Activated T-cell treated with anti-CD3 and anti-CD28 coated beads for 4 hours (primary cell): ENCODE measurements at regions not wholly inside any gene's neighbourhood (a gene's known extent, or its start where the extent isn't known, plus 50 kb on each side); places are given as distances from the start of the nearest gene placed in this dataset.
"Not testable (repeated sequence)": the region's sequence is repeated elsewhere in the genome, so short reads cannot be mapped to it uniquely, and the experiment has no call there.

Experiments used
- DNase-seq: peaks from one replicate; pipeline ENCODE4 v3.0.0-alpha.2; 2020

DNA sequence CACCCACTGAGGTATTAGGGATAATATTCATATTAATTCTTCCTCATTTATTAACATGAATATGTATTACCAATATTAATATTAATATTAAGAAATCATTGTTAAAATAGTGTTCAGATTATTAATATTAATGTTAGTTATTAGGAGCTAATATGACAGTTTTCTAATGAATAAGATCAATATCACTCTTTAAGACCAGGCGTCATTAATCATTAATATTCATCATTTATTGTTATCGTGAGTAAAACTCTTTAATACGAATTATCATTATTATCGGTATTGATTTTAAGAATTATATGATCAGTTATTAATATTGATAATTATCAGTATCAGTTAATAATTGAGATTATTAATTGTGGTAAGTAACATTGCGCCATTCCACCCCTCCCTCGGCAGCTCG lies 101.0 kb upstream of the HMX1 start:
- DNase-seq, result not testable (repeated sequence)

DNA sequence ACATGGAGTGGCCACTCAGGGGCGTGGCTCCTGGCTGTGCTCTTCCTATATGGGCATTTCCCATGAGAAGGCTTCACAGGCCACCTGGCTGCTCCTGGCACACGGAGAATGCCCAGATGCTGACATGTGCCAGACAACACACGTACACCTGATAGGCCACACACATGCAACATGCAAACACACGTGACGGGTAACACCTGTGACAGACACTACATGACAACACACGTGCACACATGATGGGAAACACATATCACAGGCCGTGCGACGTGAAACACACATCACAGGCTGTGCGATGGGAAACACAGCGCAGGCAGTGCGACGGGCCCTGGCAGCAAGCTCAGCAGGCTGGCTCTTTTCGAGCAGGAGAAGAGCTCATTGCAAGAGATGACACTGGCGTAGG lies 94.3 kb upstream of the HMX1 start:
- not testable (repeated sequence) for DNase-seq

DNA sequence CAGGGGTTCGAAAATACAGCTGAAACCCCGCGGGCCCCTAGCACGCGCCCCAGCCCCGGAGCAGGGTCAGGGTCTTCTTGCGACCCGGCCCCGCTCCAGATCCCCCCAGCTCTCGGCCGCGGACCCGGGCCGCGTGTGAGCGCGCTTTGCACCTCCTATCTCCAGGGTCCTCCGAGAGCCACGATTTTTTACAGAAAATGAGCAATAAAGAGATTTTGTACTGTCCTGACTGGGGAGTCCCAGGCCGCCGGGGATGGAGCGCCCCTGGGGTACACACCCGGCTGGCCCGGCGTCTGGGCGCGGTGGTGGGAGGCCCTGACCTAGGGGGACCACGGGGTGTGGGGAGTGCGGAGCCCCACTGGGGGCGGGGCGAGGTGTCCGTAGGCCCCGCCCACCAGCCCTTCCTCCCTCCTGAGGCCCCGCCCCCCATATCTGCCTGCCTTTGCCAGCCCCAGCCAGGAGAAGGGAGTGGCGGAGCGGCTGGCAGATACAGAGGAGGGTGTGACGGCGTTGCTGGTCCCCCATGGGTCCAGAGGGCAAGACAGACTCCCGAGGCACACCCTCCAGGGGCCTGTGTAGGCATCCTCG lies 92.7 kb upstream of the HMX1 start:
- not testable (repeated sequence) for DNase-seq

DNA sequence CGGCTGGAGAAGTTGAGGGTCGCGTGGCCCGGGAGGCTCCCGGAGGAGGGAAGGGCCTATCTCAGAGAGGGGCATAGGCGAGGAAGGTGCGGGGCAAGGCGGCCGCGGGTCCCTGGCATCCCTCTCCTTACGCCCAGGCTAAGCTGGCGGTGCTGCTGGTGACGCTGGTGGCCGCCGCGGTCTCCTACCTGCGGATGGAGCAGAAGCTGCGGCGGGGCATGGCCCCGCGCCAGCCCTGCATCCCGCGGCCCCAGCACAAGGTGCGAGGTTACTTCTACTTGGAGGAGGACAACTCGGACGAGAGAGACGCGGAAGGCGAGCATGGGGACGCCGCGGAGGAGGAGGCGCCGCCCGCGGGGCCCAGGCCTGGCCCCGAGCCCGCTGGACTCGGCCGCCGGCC lies 91.9 kb upstream of the HMX1 start:
- DNase-seq, result not testable (repeated sequence)

DNA sequence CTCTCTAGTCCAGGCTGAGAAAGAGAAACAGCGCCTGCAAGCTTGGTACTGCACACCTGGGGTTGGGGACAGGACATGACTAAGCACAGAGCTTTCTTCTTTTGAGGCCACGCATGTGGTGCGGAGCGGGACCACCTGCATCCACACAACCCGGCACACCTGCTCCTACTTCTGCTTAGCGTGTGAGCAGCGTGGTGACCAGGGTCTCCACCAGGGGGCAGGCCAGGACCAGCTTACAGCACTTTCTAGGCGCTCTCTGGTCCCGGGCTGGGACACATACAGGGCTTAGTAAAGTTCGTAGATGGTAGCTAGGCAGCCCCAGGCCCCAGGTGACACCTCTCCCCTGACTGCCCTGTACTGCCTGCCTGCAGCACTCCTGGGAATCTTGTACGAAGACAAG lies 89.7 kb upstream of the HMX1 start:
- DNase-seq, result not testable (repeated sequence)

DNA sequence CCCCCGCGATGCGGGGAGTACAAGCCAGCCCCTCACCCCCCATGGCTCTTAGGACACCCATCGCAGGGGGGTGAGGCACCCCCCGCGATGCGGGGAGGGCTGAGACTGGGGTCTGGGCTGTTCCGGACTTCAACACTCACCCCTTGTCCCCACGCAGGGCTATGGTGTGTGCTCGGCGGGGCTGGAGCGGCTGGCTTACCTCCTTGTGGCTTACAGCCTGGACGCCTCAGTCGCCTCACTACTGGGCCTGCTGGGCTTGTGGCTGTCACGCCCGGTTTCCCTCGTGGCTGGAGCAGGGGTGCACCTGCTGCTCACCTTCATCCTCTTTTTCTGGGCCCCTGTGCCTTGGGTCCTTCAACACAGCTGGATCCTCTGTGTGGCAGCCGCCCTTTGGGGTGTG lies 87.8 kb upstream of the HMX1 start:
- DNase-seq, result not testable (repeated sequence)

DNA sequence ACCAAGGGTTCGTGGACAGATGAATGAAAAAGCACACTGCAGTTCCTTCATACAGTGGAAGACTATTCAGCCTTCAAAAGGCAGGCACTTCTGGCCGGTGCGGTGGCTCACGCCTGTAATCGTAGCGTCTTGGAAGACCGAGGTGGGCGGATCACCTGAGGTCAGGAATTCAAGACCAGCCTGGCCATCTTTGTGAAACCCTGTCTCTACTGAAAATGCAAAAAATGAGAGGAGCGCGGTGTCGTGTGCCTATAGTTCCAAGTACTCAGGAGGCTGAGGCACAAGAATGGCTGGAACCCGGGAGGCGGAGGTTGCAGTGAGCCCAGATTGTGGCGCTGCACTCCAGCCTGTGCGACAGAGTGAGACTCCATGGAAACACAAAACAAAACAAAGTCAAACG lies 82.4 kb upstream of the HMX1 start:
- DNase-seq, result not testable (repeated sequence)

DNA sequence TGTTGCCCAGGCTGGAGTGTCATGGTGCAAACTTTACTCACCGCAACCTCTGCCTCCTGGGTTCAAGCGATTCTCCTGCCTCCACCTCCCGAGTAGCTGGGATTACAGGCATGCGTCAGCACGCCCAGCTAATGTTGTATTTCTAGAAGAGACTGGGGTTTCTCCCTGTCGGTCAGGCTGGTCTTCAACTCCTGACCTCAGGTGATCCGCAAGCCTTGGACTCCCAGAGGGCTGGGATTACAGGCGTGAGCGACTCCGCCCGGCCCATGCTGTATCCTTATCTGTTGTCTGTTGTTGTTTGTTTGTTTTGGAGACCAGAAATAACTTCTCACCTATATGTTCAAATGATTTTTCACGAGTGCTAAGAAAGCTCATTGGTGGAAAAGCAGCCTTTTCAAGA lies 81.2 kb upstream of the HMX1 start:
- DNase-seq, result not testable (repeated sequence)

DNA sequence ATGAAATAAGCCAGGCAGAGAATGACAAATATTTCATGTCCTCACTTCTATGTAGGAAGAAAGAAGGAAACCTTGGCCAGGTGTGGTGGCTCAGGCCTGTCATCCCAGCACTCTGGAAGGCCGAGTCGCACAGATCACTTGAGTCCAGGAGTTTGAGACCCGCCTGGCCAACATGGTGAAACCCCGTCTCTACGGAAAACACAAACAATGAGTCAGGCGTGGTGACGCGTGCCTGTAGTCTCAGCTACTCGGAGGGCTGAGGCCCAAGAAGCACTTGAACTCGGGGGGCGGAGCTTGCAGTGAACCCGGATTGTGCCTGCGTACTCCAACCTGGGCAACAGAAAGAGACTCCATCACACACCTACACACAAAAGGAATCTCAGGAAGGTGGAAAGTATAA lies 80.5 kb upstream of the HMX1 start:
- DNase-seq, result not testable (repeated sequence)

DNA sequence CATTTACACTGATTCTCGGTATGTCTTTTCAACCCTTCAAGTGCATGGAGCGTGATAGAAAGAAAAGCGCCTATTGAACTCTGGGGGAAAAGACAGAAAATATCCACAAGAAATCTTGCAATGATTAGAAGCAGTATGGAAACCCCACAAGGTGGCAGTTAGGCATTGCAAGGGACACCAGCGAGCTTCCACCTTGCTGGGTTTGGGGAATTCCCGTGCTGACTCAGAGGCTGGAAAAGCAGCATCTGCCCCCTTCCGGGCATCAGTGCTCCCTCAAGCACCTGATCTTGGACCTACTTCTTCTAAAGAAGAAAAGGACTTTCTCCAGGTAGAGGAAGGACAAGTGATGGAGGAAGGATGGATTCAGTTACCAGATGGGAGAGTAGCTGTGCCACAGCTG lies 73.9 kb upstream of the HMX1 start:
- DNase-seq, result not testable (repeated sequence)

DNA sequence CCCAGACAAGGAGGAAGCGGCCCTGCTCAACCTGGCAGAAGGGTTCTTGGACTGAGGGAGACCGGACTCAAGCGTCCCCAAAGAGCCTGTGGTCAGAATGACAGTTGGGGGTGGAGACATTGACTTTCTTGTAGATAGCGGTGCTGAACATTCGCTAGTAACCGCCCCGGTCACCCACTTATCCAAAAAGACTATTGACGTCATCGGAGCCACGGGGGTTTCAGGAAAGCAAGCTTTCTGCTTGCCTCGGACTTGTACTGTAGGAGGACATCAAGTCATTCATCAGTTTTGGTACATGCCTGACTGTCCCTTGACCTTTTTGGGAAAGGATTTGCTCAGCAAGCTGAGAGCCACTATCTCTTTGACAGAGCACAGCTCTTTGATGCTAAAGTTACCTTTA lies 71.7 kb upstream of the HMX1 start:
- DNase-seq, result not testable (repeated sequence)

DNA sequence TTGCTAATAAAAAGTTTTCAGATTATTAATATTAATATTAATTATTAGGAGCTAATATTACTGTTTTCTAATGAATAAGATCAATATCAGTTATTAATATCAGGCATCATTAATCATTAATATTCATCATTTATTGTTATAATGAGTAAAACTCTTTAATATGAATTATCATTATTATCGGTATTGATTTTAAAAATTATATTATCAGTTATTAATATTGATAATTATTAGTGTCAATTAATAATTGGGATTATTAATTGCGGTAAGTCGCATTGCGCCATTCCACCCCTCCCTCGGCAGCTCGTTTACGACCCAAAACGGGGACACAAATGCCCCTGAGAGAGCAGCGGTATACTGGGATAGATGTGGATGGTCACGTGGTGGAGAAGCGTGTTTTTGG lies 70.4 kb upstream of the HMX1 start:
- not testable (repeated sequence) for DNase-seq

DNA sequence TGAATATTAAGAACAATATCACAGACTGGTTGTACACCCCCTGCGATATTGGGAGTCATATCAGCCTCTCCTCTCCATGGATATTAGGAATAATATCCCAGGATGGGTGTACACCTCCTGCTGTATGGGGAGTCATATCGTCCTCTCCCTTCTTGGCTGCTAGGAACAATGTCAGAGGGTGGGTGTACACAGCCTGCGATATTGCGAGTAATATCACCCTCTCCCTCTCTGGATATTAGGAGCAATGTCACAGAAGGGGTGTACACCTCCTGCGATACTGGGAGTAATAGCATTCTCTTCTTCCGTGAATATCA lies 69.8 kb upstream of the HMX1 start:
- not testable (repeated sequence) for DNase-seq

DNA sequence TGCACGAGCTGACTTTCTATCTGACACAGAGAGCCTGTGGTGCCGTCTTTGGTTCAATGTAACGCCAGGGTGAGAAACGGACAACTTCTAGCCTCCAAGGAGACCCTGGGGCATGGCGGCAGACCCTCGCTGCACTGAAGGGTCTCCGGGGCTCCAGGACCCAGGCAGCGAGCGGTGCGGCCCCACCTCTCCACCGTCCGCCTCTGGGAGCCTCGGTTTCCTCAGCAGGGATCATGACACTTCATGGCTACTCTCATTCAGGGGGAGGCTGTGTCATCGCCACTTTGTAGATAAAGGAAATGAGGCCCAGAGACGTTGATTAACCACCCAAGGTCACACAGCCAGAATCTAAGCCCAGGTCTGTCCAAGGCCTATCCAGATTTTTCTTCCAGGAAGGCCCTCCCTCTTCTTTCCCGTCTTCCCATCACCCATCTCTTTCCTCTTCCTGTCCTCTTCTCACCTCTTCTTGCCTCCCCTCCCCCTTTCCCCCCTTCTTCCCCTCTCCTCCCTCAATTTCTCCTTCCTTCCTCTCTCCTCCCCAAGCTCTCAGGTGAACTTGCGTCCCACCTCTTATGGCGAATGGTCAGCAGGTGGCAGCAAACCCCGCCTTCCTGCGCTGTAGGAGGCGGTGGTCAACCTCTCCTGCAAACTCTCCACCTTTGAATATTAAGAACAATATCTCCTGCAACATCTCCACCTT lies 69.3 kb upstream of the HMX1 start:
- no peak for DNase-seq

DNA sequence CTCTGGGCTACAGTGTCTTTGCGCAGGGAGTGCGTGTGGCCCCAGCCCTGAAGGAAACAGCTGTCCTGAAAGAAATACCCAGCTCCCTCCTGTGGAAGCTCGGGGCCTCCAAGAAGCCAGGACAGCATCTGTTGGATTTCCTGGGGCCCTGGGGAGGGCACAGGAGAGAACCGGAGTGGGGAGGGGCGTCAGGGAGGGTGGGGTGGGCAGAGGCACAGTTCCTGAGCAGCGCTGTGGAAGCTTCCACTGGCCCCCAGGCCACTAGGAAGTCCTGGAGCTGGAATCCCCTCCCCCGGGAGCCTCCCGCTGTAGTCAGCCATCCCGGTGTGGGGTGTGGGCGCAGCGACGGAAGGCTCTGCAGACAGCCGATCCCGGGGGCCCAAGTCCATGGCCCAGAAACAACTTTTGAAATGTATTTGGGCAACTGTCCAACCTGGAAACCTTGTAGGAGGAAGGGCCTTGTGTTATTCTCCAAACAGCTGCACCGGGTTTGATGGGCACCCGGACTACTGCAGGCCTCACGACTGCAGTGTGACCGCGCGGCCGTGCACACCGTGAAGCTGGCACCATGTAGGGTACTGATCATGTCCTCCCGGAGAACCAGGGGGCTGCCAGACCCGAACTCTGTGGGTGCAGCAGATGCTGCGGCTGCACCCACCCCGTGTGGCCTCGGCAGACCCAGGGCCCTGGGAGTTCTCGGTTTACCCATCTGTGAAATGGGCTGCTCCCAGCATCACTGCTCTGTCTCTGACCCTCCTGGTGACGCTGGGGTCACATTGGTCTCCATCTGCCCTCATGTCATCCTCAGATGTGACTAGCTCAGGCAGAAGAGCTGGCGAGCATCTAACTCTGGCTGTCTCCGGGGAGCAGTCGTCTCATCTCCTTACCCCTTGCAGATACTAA lies 68.5 kb upstream of the HMX1 start:
- DNase-seq, result no peak

DNA sequence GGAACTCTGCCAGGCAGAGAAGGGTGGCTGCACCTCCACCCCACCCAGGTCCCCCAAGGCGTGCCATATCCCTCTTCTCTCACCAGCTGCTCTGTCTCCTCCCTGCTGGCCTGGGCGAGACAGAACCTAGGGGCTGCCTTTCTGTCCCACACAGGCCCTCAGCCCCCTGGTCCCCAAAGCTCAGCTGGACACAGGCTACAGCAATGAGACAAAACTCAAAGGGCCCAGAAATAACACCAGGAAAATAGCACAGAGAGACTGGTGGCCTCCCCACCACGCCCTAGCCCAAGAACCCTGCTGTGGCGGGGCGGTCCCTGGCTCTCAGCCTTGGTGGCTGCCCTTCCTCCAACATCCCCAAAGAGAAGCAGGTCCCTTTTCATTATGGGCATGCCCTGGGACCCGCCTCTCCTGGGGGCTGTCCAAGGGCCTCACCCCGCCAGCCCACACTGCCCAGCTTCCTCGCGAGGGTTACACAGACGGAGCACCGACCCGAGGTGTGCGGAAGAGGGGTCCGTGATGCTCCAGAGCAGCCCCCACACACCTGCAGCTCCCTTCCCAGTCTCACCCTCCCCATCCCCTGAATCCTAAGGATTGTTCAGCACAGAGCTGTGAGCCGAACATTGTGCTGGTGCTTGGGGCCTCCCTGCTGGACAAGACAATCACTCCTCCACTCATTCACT lies 67.7 kb upstream of the HMX1 start:
- DNase-seq, result no peak

DNA sequence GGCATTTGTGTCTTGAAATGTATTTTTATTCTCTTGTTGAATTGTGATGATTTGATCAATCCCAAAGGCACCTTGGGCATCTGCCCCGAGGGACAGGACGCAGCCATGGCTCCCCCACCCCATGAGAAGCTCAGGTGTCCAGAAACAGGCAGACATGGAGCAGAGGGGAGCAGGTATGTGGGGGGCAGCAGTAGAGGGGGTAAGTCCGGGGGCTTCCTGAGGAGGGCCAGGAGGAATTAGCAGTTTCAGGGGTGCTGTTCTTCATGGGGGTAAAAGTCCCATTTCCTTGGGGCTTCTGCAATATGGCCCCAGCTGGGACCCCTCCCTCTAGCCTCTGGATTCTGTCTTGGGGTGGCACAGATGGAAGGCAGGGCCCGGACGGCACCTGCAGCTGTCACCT lies 67.0 kb upstream of the HMX1 start:
- DNase-seq, result no peak

DNA sequence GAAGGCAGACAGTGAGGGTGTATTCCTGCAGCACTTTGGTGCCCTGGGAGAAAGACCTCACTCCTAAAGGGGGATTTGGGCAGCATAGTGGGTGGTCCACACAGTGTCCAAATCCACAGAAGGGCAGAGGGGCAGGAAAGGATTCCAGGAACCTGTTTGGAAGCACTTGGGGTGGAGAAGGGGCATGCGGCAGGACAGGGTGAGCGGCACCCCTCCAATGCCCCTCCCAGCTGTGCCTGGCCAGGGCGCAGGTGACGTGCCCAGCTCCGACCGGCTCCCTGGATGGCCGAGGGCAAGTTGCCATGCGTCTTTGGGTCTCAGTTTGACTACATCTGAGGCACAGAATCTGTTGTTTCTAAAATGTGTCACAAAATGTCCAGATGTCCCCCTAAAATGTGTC lies 66.5 kb upstream of the HMX1 start:
- DNase-seq, result no peak

DNA sequence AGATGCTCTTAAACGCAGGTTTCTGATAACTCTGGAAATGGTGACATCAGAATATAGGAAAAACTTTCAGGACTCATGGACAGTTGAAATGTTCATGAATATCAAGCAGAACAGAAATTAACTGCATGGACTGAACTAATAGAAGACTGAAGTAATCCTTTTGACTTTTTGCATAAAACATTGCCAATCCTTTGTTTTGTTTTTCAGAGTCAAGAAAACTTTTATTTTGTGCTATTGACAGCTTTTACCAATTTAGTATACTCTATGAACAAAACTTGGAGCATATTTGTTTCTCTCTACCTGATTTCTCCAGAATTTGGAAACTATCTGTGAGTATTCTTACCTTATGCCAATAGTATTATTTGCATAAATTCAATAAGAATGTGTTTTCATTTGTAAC lies 61.2 kb upstream of the HMX1 start:
- no peak for DNase-seq

DNA sequence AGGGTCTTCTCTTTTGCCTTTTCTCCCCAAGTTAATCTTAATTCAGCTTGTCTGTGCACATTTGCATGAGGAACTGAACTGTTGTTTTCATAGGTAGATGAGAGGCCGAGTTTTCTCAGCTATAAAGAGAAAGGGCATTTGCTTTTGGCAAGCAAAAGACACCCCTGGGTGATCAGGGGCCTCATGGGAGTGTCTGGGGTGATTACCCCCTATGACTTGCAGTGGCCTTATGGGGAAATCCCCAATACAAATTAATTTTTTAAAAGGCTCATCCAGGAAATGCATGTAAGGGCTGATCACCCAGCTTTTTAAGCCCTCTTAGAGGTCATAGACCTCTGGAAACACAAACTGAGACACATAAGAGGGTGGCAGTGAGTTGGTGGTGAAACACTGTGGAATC lies 56.4 kb upstream of the HMX1 start:
- DNase-seq, result no peak

DNA sequence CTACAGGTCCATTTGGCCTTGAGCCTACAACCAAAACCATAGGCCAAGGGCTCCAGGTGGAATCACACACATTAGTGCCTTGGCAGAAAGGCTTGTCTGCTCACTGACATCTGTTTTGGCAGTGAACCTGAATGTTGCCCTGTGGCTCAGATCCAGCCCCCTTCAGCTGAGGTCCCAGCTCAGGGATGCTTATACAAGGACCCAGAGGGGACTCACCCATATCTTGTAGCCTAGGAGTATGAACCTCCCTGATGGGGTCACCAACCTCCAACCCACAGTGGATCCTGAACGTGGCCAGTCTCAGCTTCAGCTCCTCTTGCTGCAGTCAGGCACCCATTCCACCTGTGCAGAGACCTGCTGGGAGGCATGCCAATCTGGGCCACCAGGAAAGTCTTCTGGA lies 50.8 kb upstream of the HMX1 start:
- no peak for DNase-seq

DNA sequence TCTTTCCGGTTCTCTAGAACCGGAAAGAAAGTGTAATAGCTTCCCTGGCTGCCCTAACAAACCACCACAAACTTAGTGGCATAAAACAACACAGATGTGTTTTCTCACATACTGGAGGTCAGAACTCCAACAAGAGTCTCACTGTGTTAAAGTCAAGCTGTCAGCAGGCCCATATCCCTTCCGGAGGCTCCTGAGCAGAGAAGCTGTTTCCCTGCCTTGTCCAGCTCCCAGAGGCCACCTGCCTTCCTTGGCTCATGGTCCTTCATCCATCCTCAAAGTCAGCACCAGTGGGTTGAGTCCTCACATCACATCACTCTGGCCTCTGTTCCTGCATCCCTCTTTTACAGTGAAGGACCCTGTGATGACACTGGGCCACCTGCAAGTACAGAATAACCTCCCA lies 49.8 kb upstream of the HMX1 start:
- no peak for DNase-seq
